ENCODE measurements at regions not wholly inside any gene's neighbourhood (a gene's known extent, or its start where the extent isn't known, plus 50 kb on each side); places are given as distances from the start of the nearest gene placed in this dataset.

DNA sequence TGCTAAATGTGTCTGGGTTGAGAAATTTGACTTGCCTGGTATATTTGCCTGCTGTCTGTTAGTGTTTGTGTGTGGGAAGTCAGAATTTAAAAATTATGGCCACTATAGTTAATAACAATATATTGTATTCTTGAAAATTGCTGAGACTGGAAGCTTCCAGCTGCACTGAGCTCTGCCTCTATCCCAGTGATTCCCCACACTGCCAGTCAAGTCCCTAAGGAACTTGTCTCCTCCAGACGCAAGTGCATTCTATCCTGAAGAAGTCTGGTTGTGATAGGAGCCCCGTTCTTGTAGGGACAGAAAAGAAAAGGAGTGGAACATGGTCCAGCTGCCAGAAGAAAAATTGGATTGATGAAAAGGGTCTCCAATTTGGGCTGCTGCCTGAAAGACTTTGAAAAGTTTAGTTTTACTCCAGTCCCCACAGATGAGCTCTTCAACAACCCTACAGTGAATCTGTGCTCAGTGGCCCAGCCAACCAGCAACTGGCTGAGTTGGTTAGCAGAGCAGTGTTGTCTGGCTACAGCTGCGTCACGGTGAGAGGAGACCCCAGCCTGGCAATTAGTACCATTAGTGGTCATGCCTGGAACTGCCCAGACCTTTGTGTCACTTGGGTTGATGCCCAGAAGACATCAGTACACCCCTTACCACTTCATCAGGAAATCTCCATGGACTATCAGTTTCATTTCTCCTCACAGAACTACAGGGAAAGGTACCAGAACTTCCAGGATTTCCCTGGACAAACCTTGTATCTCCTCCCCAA is 183.1 kb upstream of the MCHR2 start:
- no peak for DNase-seq
- H3K4me3 ChIP-seq, result no peak overlapping the region
- no peaks in the 10 kb centered on the region for H3K36me3 ChIP-seq
- no peaks in the 10 kb centered on the region for H3K9me3 ChIP-seq
- H3K27me3 ChIP-seq, result no peaks in the 10 kb centered on the region

- Histone ChIP-seq H3K36me3 (no peaks in the 10 kb centered on the region), H3K4me3 (no peak overlapping the region), H3K9me3 (no peaks in the 10 kb centered on the region), H3K27me3 (no peaks in the 10 kb centered on the region)
- DNase-seq, result no peak
Observed at GRCh38 chr6:100176311-100176950, 182.4 kb upstream of the MCHR2 start.

GRCh38 chr6:100175814-100176310 is 181.8 kb upstream of the MCHR2 start:
- Histone ChIP-seq H3K27me3 (no peaks in the 10 kb centered on the region), H3K4me3 (no peak overlapping the region), H3K9me3 (no peaks in the 10 kb centered on the region), H3K36me3 (no peaks in the 10 kb centered on the region)
- peak; percentile 49 for DNase-seq

GRCh38 chr6:100173211-100173610 is 179.2 kb upstream of the MCHR2 start:
- no peaks in the 10 kb centered on the region for H3K36me3 ChIP-seq
- no peaks in the 10 kb centered on the region for H3K9me3 ChIP-seq
- H3K4me3 ChIP-seq, result no peak overlapping the region
- no peak for DNase-seq
- no peaks in the 10 kb centered on the region for H3K27me3 ChIP-seq

GRCh38 chr6:100172322-100172713 is 178.3 kb upstream of the MCHR2 start:
- Histone ChIP-seq H3K27me3 (no peaks in the 10 kb centered on the region), H3K36me3 (no peaks in the 10 kb centered on the region), H3K9me3 (no peaks in the 10 kb centered on the region), H3K4me3 (no peak overlapping the region)
- no peak for DNase-seq

DNA sequence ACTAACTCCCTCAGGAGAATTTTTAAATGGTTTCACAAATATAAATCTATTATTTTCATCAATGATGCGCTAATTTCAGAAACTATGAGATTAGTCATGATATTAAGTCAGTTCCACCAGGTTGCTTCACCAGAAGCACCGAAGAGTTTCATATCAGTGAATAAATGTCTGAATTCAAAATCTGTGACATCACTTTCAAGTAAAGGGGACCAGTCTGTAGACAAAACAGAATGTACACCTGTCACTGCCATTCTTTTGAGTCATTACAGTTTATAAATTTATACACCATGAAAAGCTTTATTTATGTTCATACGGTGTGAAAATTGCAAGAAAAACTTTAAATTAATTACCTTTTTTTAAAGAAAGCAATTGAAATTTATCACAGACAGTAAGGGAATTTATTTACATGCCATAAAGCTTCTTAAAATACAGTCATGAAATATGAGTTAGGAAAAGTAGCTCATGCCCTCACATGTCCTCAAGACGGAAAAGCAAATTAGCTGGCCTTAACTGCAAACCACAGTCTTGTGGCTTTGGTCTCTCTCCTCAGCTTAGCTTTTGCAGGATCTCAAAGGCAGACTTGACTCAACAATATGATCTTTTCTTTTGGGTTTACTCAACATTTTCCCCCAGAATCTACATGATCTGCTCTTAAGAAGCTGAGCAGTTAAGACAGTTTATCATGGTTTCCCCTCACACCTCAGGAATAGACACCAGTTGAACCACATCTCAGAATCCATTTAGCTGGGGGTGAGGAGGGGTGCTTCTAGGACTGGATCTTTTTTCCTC is 177.7 kb upstream of the MCHR2 start:
- Histone ChIP-seq H3K9me3 (no peaks in the 10 kb centered on the region), H3K36me3 (no peaks in the 10 kb centered on the region), H3K4me3 (no peak overlapping the region), H3K27me3 (no peaks in the 10 kb centered on the region)
- DNase-seq, result no peak

DNA sequence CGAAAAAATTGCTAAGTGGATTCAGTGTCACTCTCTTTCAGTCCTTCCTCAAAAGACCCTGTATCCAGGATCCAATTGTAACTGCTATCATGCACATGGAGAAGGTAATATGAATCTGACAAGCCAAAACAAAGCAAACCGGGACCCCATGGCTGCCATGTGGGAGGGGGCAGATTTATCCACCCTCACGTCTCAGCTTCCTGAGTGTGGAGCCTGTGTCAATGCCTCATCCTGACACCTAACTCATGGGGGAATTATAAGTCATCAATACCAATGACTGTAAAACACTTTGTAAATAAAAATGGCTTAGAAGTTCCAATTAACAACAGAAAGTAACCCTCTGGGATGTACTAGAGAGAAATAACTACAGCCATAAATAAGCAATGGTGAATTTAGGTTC is 174.1 kb upstream of the MCHR2 start:
- Histone ChIP-seq H3K36me3 (no peaks in the 10 kb centered on the region), H3K27me3 (no peaks in the 10 kb centered on the region), H3K4me3 (no peak overlapping the region), H3K9me3 (no peaks in the 10 kb centered on the region)
- no peak for DNase-seq

- H3K27me3 ChIP-seq, result no peaks in the 10 kb centered on the region
- no peaks in the 10 kb centered on the region for H3K36me3 ChIP-seq
- no peaks in the 10 kb centered on the region for H3K9me3 ChIP-seq
- no peak for DNase-seq
- H3K4me3 ChIP-seq, result no peak overlapping the region
Observed at GRCh38 chr6:100167585-100167984, 173.6 kb upstream of the MCHR2 start.

GRCh38 chr6:100166956-100167355 is 172.9 kb upstream of the MCHR2 start:
- H3K36me3 ChIP-seq, result no peaks in the 10 kb centered on the region
- H3K9me3 ChIP-seq, result no peaks in the 10 kb centered on the region
- no peak overlapping the region for H3K4me3 ChIP-seq
- DNase-seq, result no peak
- no peaks in the 10 kb centered on the region for H3K27me3 ChIP-seq

- H3K27me3 ChIP-seq, result no peaks in the 10 kb centered on the region
- no peaks in the 10 kb centered on the region for H3K9me3 ChIP-seq
- no peak overlapping the region for H3K4me3 ChIP-seq
- DNase-seq, result no peak
- no peaks in the 10 kb centered on the region for H3K36me3 ChIP-seq
Observed at GRCh38 chr6:100165442-100165841, 171.4 kb upstream of the MCHR2 start.

- DNase-seq, result no peak
- no peaks in the 10 kb centered on the region for H3K9me3 ChIP-seq
- no peak overlapping the region for H3K4me3 ChIP-seq
- no peaks in the 10 kb centered on the region for H3K36me3 ChIP-seq
- no peaks in the 10 kb centered on the region for H3K27me3 ChIP-seq
Observed at GRCh38 chr6:100163035-100163434, 169.0 kb upstream of the MCHR2 start.

GRCh38 chr6:100161782-100162365 is 167.9 kb upstream of the MCHR2 start:
- H3K36me3 ChIP-seq, result no peaks in the 10 kb centered on the region
- H3K4me3 ChIP-seq, result no peak overlapping the region
- no peaks in the 10 kb centered on the region for H3K27me3 ChIP-seq
- DNase-seq, result no peak
- no peaks in the 10 kb centered on the region for H3K9me3 ChIP-seq

GRCh38 chr6:100160930-100161329 is 166.9 kb upstream of the MCHR2 start:
- Histone ChIP-seq H3K9me3 (no peaks in the 10 kb centered on the region), H3K36me3 (no peaks in the 10 kb centered on the region), H3K27me3 (no peaks in the 10 kb centered on the region), H3K4me3 (no peak overlapping the region)
- DNase-seq, result no peak

GRCh38 chr6:100155141-100155540 is 161.1 kb upstream of the MCHR2 start:
- DNase-seq, result no peak
- Histone ChIP-seq H3K4me3 (no peak overlapping the region), H3K9me3 (no peaks in the 10 kb centered on the region), H3K36me3 (no peaks in the 10 kb centered on the region), H3K27me3 (no peaks in the 10 kb centered on the region)

DNA sequence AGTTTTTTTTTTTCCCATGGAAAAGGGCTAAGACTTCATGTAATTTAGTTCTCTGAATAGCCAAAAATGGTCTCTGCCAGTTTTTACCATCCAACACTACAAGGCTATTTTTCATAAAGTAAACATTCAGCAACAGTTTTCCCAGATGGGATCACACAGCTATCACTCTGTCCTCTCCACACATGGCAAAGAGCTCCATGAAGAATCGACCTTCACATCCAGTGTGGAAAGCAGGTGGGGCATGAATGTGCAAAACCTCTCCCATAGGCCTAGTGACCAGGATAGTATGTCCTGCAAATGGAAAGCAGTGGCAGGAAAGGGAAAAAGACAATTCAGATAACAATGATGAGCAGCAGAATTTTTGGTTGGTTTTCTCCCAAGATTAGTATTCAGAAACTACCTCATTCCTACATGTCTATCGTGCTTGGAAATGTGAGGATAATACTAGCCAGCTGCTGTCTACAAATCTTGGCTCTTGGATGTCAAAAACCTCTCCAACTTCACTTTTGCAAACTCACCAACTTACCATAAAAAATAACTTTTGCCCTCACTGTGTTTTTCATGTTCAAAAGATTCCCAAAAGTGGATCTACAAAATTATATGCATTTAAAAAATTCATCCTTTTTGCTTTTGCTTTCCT is 159.7 kb upstream of the MCHR2 start:
- H3K36me3 ChIP-seq, result no peaks in the 10 kb centered on the region
- no peaks in the 10 kb centered on the region for H3K9me3 ChIP-seq
- no peaks in the 10 kb centered on the region for H3K27me3 ChIP-seq
- no peak overlapping the region for H3K4me3 ChIP-seq
- DNase-seq, result no peak

GRCh38 chr6:100152201-100152600 is 158.2 kb upstream of the MCHR2 start:
- no peaks in the 10 kb centered on the region for H3K36me3 ChIP-seq
- H3K4me3 ChIP-seq, result no peak overlapping the region
- H3K9me3 ChIP-seq, result no peaks in the 10 kb centered on the region
- DNase-seq, result no peak
- H3K27me3 ChIP-seq, result no peaks in the 10 kb centered on the region

GRCh38 chr6:100144991-100145390 is 151.0 kb upstream of the MCHR2 start:
- H3K9me3 ChIP-seq, result no peaks in the 10 kb centered on the region
- H3K36me3 ChIP-seq, result no peaks in the 10 kb centered on the region
- no peak for DNase-seq
- H3K4me3 ChIP-seq, result no peak overlapping the region
- no peaks in the 10 kb centered on the region for H3K27me3 ChIP-seq

All from MG63 (cell line).